Keratinocyte (primary cell): ENCODE measurements at regions not wholly inside any gene's neighbourhood (a gene's known extent, or its start where the extent isn't known, plus 50 kb on each side); places are given as distances from the start of the nearest gene placed in this dataset.

Experiments
- DNase-seq: peaks from one replicate; pipeline ENCODE4 v3.0.0-alpha.2; 2011; ENCODE audit warnings: low read depth, missing footprints, low spot score
- FAIRE-seq: peaks from 2 replicates; lab custom pipeline; 2011; peaks lifted over from hg19 to GRCh38; lab: Jason Lieb, UNC
- H2AFZ ChIP-seq: 2 replicates; pipeline ENCODE4 v1.6.0; 2012; ENCODE audit warnings: low read length, control low read depth, inconsistent platforms; ENCODE audit not compliant: control insufficient read depth
- H3K27ac ChIP-seq: 2 replicates; pipeline ENCODE4 v1.5.1; 2011; ENCODE audit warnings: low read length; ENCODE audit not compliant: control insufficient read depth, insufficient read depth
- H3K27me3 ChIP-seq: 3 replicates; pipeline ENCODE4 v1.6.0; 2011; ENCODE audit warnings: low read length; ENCODE audit not compliant: control insufficient read depth, insufficient read depth; ENCODE audit errors: extremely low read depth
- H3K36me3 ChIP-seq, 2 experiments: 2 replicates in 1 of 2; 3 replicates in 1 of 2; pipeline ENCODE4 v1.5.1; 2011; ENCODE audit warnings: low read length in 2 of 2, mild to moderate bottlenecking in 1 of 2; ENCODE audit not compliant: control insufficient read depth in 2 of 2, insufficient read depth in 2 of 2; ENCODE audit errors: extremely low read depth in 1 of 2
- H3K4me1 ChIP-seq: 3 replicates; pipeline ENCODE4 v1.5.1; 2011; ENCODE audit warnings: low read length; ENCODE audit not compliant: control insufficient read depth, insufficient read depth; ENCODE audit errors: extremely low read depth
- H3K4me2 ChIP-seq: 3 replicates; pipeline ENCODE4 v1.6.0; 2011; ENCODE audit warnings: low read depth, low read length; ENCODE audit not compliant: control insufficient read depth, insufficient read depth; ENCODE audit errors: extremely low read depth
- H3K4me3 ChIP-seq, 3 experiments: fragments of 200-600 bp in 1 of 3; sonication (generic) in 1 of 3; 2 replicates in 2 of 3; 3 replicates in 1 of 3; pipeline ENCODE4 v1.5.1; 2011 to 2016; ENCODE audit warnings: low read length in 3 of 3, mild to moderate bottlenecking in 3 of 3, control low read depth in 2 of 3, inconsistent platforms in 1 of 3, low read depth in 1 of 3, mixed read lengths in 1 of 3, mixed run types in 1 of 3, moderate library complexity in 1 of 3; ENCODE audit not compliant: control insufficient read depth in 2 of 3, insufficient read depth in 2 of 3; ENCODE audit errors: extremely low read depth in 1 of 3
- H3K79me2 ChIP-seq: 2 replicates; pipeline ENCODE4 v1.6.0; 2012; ENCODE audit warnings: low read length; ENCODE audit not compliant: control insufficient read depth, insufficient read depth
- H3K9ac ChIP-seq: 3 replicates; pipeline ENCODE4 v1.6.0; 2011; ENCODE audit warnings: low read length; ENCODE audit not compliant: control insufficient read depth, insufficient read depth; ENCODE audit errors: extremely low read depth
- H3K9me1 ChIP-seq: 3 replicates; pipeline ENCODE4 v1.6.0; 2011; ENCODE audit warnings: low read length; ENCODE audit not compliant: control insufficient read depth, insufficient read depth; ENCODE audit errors: extremely low read depth
- H3K9me3 ChIP-seq: 2 replicates; pipeline ENCODE4 v1.5.1; 2012; ENCODE audit warnings: low read depth, low read length; ENCODE audit not compliant: control insufficient read depth
- H4K20me1 ChIP-seq: 3 replicates; pipeline ENCODE4 v1.6.0; 2011; ENCODE audit warnings: low read length; ENCODE audit not compliant: control insufficient read depth, insufficient read depth; ENCODE audit errors: extremely low read depth
- EZH2 ChIP-seq: IDR thresholded peaks from one replicate; pipeline ENCODE4 v1.6.1; 2012; ENCODE audit warnings: inconsistent platforms, mild to moderate bottlenecking, low read length, moderate library complexity
- dilution Hi-C: fragments of 300-500 bp; cut with MboI; formaldehyde crosslinking; loops from one replicate; pipeline ENCODE4 v1.7.0; 2020; ENCODE audit warnings: low sequenced_read_pairs; ENCODE audit not compliant: extremely low pct_ligation_motif_present
- TF ChIP-seq, protein P1 (sequence below), 3 experiments: IDR thresholded peaks in 1 of 3; conservative IDR thresholded peaks in 1 of 3; optimal IDR thresholded peaks in 1 of 3; 2 replicates in 2 of 3; 3 replicates in 1 of 3; pipeline versions ENCODE3 to v1.5.1; 2011; ENCODE audit warnings: low read length in 3 of 3, mild to moderate bottlenecking in 3 of 3, moderate library complexity in 2 of 3, control low read depth in 1 of 3, inconsistent platforms in 1 of 3; ENCODE audit not compliant: insufficient read depth in 2 of 3; ENCODE audit errors: extremely low read depth in 1 of 3

DNA sequence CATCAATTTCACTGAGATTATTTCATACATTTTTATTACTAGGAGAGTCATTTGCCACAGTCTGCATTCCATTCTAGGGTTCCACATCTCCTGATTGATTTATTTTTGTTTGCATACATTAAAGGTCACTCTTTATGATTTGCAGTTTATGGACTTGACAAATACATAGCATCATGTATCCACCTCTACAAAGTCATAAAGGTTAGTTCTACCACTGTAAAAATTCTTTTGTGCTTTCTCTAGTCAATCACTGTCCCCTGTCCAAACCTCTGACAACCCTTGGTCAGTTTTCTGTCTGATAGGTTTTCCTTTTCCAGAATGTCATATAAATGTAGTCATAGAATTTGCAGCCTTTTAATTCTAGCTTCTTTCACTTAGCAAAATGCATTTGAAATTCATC lies 434.6 kb upstream of the MON1B start:
- dilution Hi-C loops = no loop called here
- no peak overlapping the region for H2AFZ ChIP-seq
- peaks cover 1% of the 10 kb centered on the region for H3K9me3 ChIP-seq
- DNase-seq (no peak), FAIRE-seq (no peak)
- no peaks in the 10 kb centered on the region for H3K36me3 ChIP-seq
- H3K79me2 ChIP-seq = no peaks in the 10 kb centered on the region
- H3K4me3 ChIP-seq = no peak overlapping the region
- no peaks in the 10 kb centered on the region for H3K9me1 ChIP-seq
- no peak overlapping the region for H3K9ac ChIP-seq
- H3K4me2 ChIP-seq = no peak overlapping the region
- H3K4me1 ChIP-seq = no peaks in the 10 kb centered on the region
- H4K20me1 ChIP-seq = no peaks in the 10 kb centered on the region
- no peak overlapping the region for H3K27ac ChIP-seq
- H3K27me3 ChIP-seq = no peaks in the 10 kb centered on the region
- no peak for TF ChIP-seq EZH2
- TF ChIP-seq, protein P1, sequence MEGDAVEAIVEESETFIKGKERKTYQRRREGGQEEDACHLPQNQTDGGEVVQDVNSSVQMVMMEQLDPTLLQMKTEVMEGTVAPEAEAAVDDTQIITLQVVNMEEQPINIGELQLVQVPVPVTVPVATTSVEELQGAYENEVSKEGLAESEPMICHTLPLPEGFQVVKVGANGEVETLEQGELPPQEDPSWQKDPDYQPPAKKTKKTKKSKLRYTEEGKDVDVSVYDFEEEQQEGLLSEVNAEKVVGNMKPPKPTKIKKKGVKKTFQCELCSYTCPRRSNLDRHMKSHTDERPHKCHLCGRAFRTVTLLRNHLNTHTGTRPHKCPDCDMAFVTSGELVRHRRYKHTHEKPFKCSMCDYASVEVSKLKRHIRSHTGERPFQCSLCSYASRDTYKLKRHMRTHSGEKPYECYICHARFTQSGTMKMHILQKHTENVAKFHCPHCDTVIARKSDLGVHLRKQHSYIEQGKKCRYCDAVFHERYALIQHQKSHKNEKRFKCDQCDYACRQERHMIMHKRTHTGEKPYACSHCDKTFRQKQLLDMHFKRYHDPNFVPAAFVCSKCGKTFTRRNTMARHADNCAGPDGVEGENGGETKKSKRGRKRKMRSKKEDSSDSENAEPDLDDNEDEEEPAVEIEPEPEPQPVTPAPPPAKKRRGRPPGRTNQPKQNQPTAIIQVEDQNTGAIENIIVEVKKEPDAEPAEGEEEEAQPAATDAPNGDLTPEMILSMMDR (optimal IDR thresholded peaks at IDR 0.05 in 1 of 3, IDR thresholded peaks at IDR 0.05 in 1 of 3, conservative IDR thresholded peaks at IDR 0.05 in 1 of 3; ENCODE audit: extremely low read depth in 1 of 3, insufficient read depth in 2 of 3, low read length in 3 of 3) = no peak

DNA sequence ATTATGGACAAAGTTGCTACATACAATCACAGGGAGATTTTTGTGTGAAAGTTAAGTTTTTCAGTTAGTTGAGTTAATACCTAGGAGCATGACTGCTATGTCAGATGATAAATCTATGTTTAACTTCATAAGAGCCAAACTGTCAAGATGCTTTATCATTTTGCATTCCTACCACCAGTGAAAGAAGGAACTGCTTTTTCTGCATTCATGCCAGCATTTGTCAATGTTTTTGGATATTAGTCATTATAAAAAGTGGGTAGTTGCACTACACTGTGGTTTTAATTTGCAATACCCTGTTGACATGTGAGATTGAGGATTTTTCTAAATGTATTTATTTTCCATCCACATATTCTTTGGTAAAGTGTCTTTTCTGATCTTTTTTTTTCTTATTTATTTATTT lies 434.0 kb upstream of the MON1B start:
- dilution Hi-C loops = no loop called here
- Histone ChIP-seq H3K4me1 (no peaks in the 10 kb centered on the region), H2AFZ (no peak overlapping the region), H3K9me1 (no peaks in the 10 kb centered on the region), H3K27me3 (no peaks in the 10 kb centered on the region), H3K27ac (no peak overlapping the region), H3K9ac (no peak overlapping the region), H4K20me1 (no peaks in the 10 kb centered on the region), H3K9me3 (no peaks in the 10 kb centered on the region), H3K79me2 (no peaks in the 10 kb centered on the region), H3K36me3 (no peaks in the 10 kb centered on the region), H3K4me3 (no peak overlapping the region), H3K4me2 (no peak overlapping the region)
- no peak for TF ChIP-seq EZH2
- TF ChIP-seq, protein P1 (optimal IDR thresholded peaks at IDR 0.05 in 1 of 3, IDR thresholded peaks at IDR 0.05 in 1 of 3, conservative IDR thresholded peaks at IDR 0.05 in 1 of 3; ENCODE audit: extremely low read depth in 1 of 3, insufficient read depth in 2 of 3, low read length in 3 of 3) = no peak
- DNase-seq (no peak), FAIRE-seq (no peak)
